HEK293 (cell line): ENCODE measurements at regions not wholly inside any gene's neighbourhood (a gene's known extent, or its start where the extent isn't known, plus 50 kb on each side); places are given as distances from the start of the nearest gene placed in this dataset.

Experiments used
- CTCF ChIA-PET: fragments of 350-600 bp; formaldehyde crosslinking; extraction: SDS; loops from one replicate; lab custom pipeline; 2021; ENCODE audit warnings: antibody characterized with exemption; lab: Yijun Ruan, JAX
- POLR2A ChIA-PET: fragments of 300-600 bp; formaldehyde crosslinking; extraction: SDS; loops from one replicate; lab custom pipeline; 2020; ENCODE audit warnings: antibody characterized with exemption, inconsistent platforms; lab: Yijun Ruan, JAX
- H3K27ac ChIP-seq: fragments of 200-500 bp; sonication (Bioruptor generic); 2 replicates; pipeline ENCODE4 v1.5.1; 2014; ENCODE audit warnings: low read depth, low read length, control low read depth, inconsistent platforms; ENCODE audit errors: extremely low read depth
- H3K36me3 ChIP-seq, 2 experiments: fragments of 200-500 bp in 1 of 2; sonication (Bioruptor generic) in 1 of 2; 1 replicate in 1 of 2; 2 replicates in 1 of 2; pipeline ENCODE4 v1.5.1; 2014 to 2017; ENCODE audit warnings: inconsistent platforms in 2 of 2, low read length in 2 of 2; ENCODE audit not compliant: control insufficient read depth in 2 of 2, insufficient read depth in 1 of 2
- H3K4me1 ChIP-seq: fragments of 200-500 bp; sonication (Bioruptor generic); 2 replicates; pipeline ENCODE4 v1.5.1; 2014; ENCODE audit warnings: mild to moderate bottlenecking, low read length, inconsistent platforms; ENCODE audit not compliant: control insufficient read depth, insufficient read depth
- H3K4me3 ChIP-seq: 2 replicates; pipeline ENCODE4 v1.5.1; 2011; ENCODE audit warnings: low read depth, mild to moderate bottlenecking, control low read depth, low read length, moderate library complexity
- H3K9me3 ChIP-seq: fragments of 200-500 bp; sonication (Bioruptor generic); 2 replicates; pipeline ENCODE4 v1.5.1; 2014; ENCODE audit warnings: low read depth, low read length, inconsistent platforms; ENCODE audit not compliant: control insufficient read depth, insufficient read depth
- KLF1 ChIP-seq: fragments of 450-650 bp; formaldehyde crosslinking; IDR thresholded peaks from 2 replicates; pipeline ENCODE4 v1.5.1; 2016; ENCODE audit warnings: missing biosample characterization, missing genetic modification characterization
- SCRT2 ChIP-seq: fragments of 450-650 bp; formaldehyde crosslinking; IDR thresholded peaks from 2 replicates; pipeline ENCODE4 v1.5.1; 2016; ENCODE audit warnings: missing biosample characterization, missing genetic modification characterization
- ZEB2 ChIP-seq: fragments of 450-650 bp; formaldehyde crosslinking; IDR thresholded peaks from 2 replicates; pipeline ENCODE4 v1.5.1; 2016; ENCODE audit warnings: missing biosample characterization, missing genetic modification characterization
- ZNF274 ChIP-seq, 2 experiments: fragments of 200-500 bp in 1 of 2; fragments of 450-650 bp in 1 of 2; sonication (Bioruptor generic) in 1 of 2; formaldehyde crosslinking in 1 of 2; IDR thresholded peaks; 2 replicates each; pipeline versions ENCODE4 v1.5.1 to v1.6.1; 2014 to 2016; ENCODE audit warnings: borderline replicate concordance in 1 of 2, inconsistent platforms in 1 of 2, low read length in 1 of 2, missing biosample characterization in 1 of 2, missing genetic modification characterization in 1 of 2
- ZNF514 ChIP-seq: fragments of 450-650 bp; formaldehyde crosslinking; IDR thresholded peaks from 2 replicates; pipeline ENCODE4 v1.5.1; 2016; ENCODE audit warnings: missing biosample characterization, missing genetic modification characterization
- ZNF624 ChIP-seq: fragments of 450-650 bp; formaldehyde crosslinking; IDR thresholded peaks from 2 replicates; pipeline ENCODE4 v1.5.1; 2017; ENCODE audit warnings: missing biosample characterization, missing genetic modification characterization
- ZNF654 ChIP-seq: fragments of 450-650 bp; formaldehyde crosslinking; IDR thresholded peaks from 2 replicates; pipeline ENCODE4 v1.5.1; 2016; ENCODE audit warnings: low read depth, missing biosample characterization, missing genetic modification characterization
- ZNF664 ChIP-seq: fragments of 450-650 bp; formaldehyde crosslinking; IDR thresholded peaks from 2 replicates; pipeline ENCODE4 v1.5.1; 2016; ENCODE audit warnings: missing biosample characterization, missing genetic modification characterization
- ZNF707 ChIP-seq: fragments of 450-650 bp; formaldehyde crosslinking; IDR thresholded peaks from 2 replicates; pipeline ENCODE4 v1.5.1; 2016; ENCODE audit warnings: missing biosample characterization, missing genetic modification characterization
- ZNF785 ChIP-seq: fragments of 450-650 bp; formaldehyde crosslinking; IDR thresholded peaks from 2 replicates; pipeline ENCODE4 v1.5.1; 2016; ENCODE audit warnings: missing biosample characterization, missing genetic modification characterization
- ZNF830 ChIP-seq: fragments of 450-650 bp; IDR thresholded peaks from 2 replicates; pipeline ENCODE4 v1.5.0; 2018; ENCODE audit warnings: missing biosample characterization, missing genetic modification characterization, low read depth, mild to moderate bottlenecking, moderate library complexity
- ZNF837 ChIP-seq: fragments of 450-650 bp; formaldehyde crosslinking; IDR thresholded peaks from 2 replicates; pipeline ENCODE4 v1.5.1; 2016; ENCODE audit warnings: missing biosample characterization, missing genetic modification characterization
- ZSCAN23 ChIP-seq: fragments of 450-650 bp; formaldehyde crosslinking; IDR thresholded peaks from 2 replicates; pipeline ENCODE4 v1.5.1; 2016; ENCODE audit warnings: missing biosample characterization, missing genetic modification characterization
- TF ChIP-seq, protein P1 (sequence below): fragments of 450-650 bp; formaldehyde crosslinking; IDR thresholded peaks from 2 replicates; pipeline ENCODE4 v1.5.1; 2016; ENCODE audit warnings: missing biosample characterization, missing genetic modification characterization
- TF ChIP-seq, protein P2 (sequence below): fragments of 450-650 bp; formaldehyde crosslinking; IDR thresholded peaks from 2 replicates; pipeline ENCODE4 v1.5.1; 2016; ENCODE audit warnings: missing biosample characterization, missing genetic modification characterization
- TF ChIP-seq, protein P3 (sequence below): fragments of 450-650 bp; formaldehyde crosslinking; IDR thresholded peaks from 2 replicates; pipeline ENCODE4 v1.5.1; 2016; ENCODE audit warnings: missing biosample characterization, missing genetic modification characterization
- TF ChIP-seq, protein P4 (sequence below): fragments of 450-650 bp; formaldehyde crosslinking; IDR thresholded peaks from 2 replicates; pipeline ENCODE4 v1.5.1; 2016; ENCODE audit warnings: missing biosample characterization, missing genetic modification characterization
- TF ChIP-seq, protein P5 (sequence below): fragments of 450-650 bp; formaldehyde crosslinking; IDR thresholded peaks from 2 replicates; pipeline ENCODE4 v1.5.1; 2016; ENCODE audit warnings: missing biosample characterization, missing genetic modification characterization

DNA sequence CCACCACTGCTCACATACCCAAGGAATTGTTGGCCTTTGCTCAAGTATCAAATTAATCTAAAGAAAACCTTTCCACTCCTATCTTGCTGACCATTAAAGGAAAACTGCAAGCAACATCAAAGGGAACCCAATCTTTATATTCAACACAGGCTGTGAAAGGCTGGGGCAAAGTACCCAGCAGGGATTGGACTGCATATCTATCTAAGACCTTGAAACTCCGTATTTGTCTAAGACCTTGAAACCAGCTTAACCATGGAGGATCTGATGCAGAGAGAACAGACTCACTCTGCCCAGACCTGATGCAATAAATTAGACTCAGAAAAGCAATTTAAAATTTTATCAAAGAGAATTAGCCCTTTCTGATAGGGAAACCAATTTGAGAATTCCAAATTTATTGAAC is 102.2 kb downstream of the DIO2 start (continued):
- TF ChIP-seq, protein P1, sequence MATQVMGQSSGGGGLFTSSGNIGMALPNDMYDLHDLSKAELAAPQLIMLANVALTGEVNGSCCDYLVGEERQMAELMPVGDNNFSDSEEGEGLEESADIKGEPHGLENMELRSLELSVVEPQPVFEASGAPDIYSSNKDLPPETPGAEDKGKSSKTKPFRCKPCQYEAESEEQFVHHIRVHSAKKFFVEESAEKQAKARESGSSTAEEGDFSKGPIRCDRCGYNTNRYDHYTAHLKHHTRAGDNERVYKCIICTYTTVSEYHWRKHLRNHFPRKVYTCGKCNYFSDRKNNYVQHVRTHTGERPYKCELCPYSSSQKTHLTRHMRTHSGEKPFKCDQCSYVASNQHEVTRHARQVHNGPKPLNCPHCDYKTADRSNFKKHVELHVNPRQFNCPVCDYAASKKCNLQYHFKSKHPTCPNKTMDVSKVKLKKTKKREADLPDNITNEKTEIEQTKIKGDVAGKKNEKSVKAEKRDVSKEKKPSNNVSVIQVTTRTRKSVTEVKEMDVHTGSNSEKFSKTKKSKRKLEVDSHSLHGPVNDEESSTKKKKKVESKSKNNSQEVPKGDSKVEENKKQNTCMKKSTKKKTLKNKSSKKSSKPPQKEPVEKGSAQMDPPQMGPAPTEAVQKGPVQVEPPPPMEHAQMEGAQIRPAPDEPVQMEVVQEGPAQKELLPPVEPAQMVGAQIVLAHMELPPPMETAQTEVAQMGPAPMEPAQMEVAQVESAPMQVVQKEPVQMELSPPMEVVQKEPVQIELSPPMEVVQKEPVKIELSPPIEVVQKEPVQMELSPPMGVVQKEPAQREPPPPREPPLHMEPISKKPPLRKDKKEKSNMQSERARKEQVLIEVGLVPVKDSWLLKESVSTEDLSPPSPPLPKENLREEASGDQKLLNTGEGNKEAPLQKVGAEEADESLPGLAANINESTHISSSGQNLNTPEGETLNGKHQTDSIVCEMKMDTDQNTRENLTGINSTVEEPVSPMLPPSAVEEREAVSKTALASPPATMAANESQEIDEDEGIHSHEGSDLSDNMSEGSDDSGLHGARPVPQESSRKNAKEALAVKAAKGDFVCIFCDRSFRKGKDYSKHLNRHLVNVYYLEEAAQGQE = no peak
- TF ChIP-seq ZNF624 (tag by site-specific recombination) = no peak
- TF ChIP-seq, protein P2, sequence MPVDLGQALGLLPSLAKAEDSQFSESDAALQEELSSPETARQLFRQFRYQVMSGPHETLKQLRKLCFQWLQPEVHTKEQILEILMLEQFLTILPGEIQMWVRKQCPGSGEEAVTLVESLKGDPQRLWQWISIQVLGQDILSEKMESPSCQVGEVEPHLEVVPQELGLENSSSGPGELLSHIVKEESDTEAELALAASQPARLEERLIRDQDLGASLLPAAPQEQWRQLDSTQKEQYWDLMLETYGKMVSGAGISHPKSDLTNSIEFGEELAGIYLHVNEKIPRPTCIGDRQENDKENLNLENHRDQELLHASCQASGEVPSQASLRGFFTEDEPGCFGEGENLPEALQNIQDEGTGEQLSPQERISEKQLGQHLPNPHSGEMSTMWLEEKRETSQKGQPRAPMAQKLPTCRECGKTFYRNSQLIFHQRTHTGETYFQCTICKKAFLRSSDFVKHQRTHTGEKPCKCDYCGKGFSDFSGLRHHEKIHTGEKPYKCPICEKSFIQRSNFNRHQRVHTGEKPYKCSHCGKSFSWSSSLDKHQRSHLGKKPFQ (tag by site-specific recombination) = no peak
- no peak for TF ChIP-seq ZEB2 (tag by site-specific recombination)
- no peak for TF ChIP-seq ZSCAN23 (tag by site-specific recombination)
- TF ChIP-seq, protein P3, sequence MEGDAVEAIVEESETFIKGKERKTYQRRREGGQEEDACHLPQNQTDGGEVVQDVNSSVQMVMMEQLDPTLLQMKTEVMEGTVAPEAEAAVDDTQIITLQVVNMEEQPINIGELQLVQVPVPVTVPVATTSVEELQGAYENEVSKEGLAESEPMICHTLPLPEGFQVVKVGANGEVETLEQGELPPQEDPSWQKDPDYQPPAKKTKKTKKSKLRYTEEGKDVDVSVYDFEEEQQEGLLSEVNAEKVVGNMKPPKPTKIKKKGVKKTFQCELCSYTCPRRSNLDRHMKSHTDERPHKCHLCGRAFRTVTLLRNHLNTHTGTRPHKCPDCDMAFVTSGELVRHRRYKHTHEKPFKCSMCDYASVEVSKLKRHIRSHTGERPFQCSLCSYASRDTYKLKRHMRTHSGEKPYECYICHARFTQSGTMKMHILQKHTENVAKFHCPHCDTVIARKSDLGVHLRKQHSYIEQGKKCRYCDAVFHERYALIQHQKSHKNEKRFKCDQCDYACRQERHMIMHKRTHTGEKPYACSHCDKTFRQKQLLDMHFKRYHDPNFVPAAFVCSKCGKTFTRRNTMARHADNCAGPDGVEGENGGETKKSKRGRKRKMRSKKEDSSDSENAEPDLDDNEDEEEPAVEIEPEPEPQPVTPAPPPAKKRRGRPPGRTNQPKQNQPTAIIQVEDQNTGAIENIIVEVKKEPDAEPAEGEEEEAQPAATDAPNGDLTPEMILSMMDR (tag by site-specific recombination) = no peak
- TF ChIP-seq, protein P4, sequence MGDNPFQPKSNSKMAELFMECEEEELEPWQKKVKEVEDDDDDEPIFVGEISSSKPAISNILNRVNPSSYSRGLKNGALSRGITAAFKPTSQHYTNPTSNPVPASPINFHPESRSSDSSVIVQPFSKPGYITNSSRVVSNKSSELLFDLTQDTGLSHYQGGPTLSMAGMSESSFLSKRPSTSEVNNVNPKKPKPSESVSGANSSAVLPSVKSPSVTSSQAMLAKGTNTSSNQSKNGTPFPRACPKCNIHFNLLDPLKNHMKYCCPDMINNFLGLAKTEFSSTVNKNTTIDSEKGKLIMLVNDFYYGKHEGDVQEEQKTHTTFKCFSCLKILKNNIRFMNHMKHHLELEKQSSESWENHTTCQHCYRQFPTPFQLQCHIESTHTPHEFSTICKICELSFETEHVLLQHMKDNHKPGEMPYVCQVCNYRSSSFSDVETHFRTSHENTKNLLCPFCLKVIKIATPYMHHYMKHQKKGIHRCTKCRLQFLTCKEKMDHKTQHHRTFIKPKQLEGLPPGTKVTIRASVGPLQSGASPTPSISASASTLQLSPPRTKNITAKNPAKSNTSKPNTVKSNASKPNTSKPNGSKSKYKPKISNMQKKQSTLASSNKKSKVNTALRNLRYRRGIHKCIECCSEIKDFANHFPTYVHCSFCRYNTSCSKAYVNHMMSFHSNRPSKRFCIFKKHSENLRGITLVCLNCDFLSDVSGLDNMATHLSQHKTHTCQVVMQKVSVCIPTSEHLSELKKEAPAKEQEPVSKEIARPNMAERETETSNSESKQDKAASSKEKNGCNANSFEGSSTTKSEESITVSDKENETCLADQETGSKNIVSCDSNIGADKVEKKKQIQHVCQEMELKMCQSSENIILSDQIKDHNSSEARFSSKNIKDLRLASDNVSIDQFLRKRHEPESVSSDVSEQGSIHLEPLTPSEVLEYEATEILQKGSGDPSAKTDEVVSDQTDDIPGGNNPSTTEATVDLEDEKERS = no peak
- TF ChIP-seq KLF1 = no peak
- TF ChIP-seq ZNF274 (IDR thresholded peaks at IDR 0.05; ENCODE audit: low read length) = no peak
- no peak for TF ChIP-seq ZNF274 (tag by site-specific recombination; IDR thresholded peaks at IDR 0.05; ENCODE audit: borderline replicate concordance)
- no peak for TF ChIP-seq ZNF830 (tag by site-specific recombination)

DNA sequence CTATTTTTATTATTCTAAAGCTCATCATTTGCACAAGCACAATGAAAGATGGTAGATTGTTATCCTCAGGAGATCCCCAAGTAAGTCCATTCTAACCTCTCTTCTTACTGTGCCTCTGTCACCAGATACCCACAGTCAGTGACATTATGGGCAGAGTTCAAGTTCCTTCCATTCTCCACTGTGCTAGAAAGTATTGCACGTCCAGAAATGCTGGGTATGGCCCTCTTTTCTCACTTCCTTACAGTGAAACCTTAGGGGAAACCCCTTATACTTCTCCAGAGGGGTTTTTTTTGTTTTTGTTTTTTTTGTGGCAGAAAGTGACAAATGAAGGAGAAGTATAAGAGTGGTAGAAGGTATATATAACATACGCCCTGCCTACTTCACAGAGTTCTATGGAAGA is 102.9 kb downstream of the DIO2 start:
- CTCF ChIA-PET = interaction anchor here (0.8 kb wide), 1 partner anchor 52 kb away, joined by 3 read pairs; no protein-coding TSS in a partner anchor
- no peaks in the 10 kb centered on the region for H3K9me3 ChIP-seq

DNA sequence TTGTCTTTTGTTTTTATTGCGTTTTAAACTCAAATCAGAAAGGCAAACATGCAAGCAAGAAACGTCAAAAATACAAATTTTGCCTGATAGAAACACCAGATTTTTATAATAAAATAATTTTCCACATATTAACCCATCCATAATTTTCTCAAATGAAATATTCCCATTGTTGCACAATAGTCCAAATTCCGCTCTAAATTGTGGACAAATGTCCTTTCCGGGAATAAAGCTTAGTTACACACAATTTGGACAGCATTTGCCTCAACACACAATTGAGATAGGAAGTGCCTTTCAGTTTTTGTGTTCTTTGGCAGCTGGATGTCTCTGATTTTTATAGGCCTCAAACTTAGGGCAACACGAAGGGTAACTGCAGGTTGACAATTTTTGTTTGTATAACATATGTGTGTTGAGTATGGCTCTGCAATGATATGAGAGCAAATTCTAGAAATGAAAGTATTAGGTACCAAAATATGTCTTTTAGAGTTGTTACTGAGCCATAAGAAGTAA is 105.8 kb downstream of the DIO2 start:
- no peak overlapping the region for H3K4me3 ChIP-seq
- no peaks in the 10 kb centered on the region for H3K36me3 ChIP-seq
- H3K27ac ChIP-seq = no peak overlapping the region
- no peaks in the 10 kb centered on the region for H3K4me1 ChIP-seq
- ChIA-PET POLR2A (no interaction called here), CTCF (interaction anchor here (0.7 kb wide), 1 partner anchor 1480 kb away, joined by 3 read pairs; no protein-coding TSS in a partner anchor)
- H3K9me3 ChIP-seq = no peaks in the 10 kb centered on the region
- TF ChIP-seq, protein P5, sequence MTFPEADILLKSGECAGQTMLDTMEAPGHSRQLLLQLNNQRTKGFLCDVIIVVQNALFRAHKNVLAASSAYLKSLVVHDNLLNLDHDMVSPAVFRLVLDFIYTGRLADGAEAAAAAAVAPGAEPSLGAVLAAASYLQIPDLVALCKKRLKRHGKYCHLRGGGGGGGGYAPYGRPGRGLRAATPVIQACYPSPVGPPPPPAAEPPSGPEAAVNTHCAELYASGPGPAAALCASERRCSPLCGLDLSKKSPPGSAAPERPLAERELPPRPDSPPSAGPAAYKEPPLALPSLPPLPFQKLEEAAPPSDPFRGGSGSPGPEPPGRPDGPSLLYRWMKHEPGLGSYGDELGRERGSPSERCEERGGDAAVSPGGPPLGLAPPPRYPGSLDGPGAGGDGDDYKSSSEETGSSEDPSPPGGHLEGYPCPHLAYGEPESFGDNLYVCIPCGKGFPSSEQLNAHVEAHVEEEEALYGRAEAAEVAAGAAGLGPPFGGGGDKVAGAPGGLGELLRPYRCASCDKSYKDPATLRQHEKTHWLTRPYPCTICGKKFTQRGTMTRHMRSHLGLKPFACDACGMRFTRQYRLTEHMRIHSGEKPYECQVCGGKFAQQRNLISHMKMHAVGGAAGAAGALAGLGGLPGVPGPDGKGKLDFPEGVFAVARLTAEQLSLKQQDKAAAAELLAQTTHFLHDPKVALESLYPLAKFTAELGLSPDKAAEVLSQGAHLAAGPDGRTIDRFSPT (tag by site-specific recombination) = no peak
- TF ChIP-seq ZNF837 (tag by site-specific recombination) (no peak), SCRT2 (tag by site-specific recombination) (no peak), ZNF664 (tag by site-specific recombination) (no peak), ZNF654 (tag by site-specific recombination) (no peak), ZNF785 (tag by site-specific recombination) (no peak)

More for the DNA sequence above, 102.9 kb downstream of the DIO2 start:
- POLR2A ChIA-PET = no interaction called here
- H3K4me1 ChIP-seq = no peaks in the 10 kb centered on the region
- TF ChIP-seq ZNF514 (tag by site-specific recombination) (no peak), ZNF707 (tag by site-specific recombination) (no peak)
- no peaks in the 10 kb centered on the region for H3K36me3 ChIP-seq
- no peak overlapping the region for H3K4me3 ChIP-seq
- no peak overlapping the region for H3K27ac ChIP-seq
